ENCODE measurements at regions not wholly inside any gene's neighbourhood (a gene's known extent, or its start where the extent isn't known, plus 50 kb on each side); places are given as distances from the start of the nearest gene placed in this dataset.

DNA sequence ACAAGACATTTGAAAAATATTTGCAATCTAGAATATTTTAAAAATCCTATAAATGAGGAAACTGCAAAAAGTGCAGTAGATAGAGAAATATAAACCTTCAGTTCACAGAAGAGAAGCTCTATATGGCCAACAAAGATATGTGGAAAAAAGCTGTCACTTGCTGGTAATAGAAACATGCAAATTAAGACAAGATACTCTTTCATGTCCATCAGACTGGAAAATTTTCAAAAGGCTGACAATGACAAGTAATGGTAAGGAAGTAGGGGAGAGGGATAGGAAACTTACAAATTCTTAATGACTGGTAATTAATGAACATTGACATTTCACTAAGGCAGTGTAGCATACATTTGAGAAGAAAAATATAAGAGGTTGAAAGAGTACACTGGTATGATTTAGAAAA, 147.9 kb downstream of the MRPL39 start:
- H3K9me3 ChIP-seq: no peaks in the 10 kb centered on the region
- TF ChIP-seq, protein P1, sequence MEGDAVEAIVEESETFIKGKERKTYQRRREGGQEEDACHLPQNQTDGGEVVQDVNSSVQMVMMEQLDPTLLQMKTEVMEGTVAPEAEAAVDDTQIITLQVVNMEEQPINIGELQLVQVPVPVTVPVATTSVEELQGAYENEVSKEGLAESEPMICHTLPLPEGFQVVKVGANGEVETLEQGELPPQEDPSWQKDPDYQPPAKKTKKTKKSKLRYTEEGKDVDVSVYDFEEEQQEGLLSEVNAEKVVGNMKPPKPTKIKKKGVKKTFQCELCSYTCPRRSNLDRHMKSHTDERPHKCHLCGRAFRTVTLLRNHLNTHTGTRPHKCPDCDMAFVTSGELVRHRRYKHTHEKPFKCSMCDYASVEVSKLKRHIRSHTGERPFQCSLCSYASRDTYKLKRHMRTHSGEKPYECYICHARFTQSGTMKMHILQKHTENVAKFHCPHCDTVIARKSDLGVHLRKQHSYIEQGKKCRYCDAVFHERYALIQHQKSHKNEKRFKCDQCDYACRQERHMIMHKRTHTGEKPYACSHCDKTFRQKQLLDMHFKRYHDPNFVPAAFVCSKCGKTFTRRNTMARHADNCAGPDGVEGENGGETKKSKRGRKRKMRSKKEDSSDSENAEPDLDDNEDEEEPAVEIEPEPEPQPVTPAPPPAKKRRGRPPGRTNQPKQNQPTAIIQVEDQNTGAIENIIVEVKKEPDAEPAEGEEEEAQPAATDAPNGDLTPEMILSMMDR (IDR thresholded peaks at IDR 0.05): no peak
- H3K36me3 ChIP-seq: no peaks in the 10 kb centered on the region
- no peak overlapping the region for H3K27ac ChIP-seq
- no peak overlapping the region for H3K4me3 ChIP-seq
- DNase-seq: no peak
- H3K27me3 ChIP-seq: no peaks in the 10 kb centered on the region
- intact Hi-C loops (cut with DNase I): no loop called here
- H3K4me1 ChIP-seq: peaks cover 4 to 21% of the 10 kb centered on the region in 2 donors
- ATAC-seq: no peak

DNA sequence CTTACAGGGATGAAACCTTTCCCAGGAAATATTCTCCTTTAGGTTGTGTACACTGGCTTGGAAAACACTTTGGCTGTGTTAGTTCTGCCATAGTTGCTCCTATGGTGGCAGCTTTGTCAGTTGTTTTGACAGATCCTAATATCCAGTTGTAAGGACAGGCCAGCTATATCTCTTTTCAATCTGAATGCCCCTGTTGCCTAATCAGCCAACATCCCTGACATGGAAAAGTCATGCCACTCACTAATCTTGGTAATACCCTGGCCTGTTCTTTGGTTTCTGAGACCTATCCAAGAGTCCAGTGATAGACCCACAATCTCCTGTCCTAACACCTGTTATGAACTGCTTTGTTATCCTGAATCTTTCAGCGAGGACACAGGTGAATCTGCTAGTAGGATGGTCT, 148.8 kb downstream of the MRPL39 start:
- Histone ChIP-seq H3K36me3 (no peaks in the 10 kb centered on the region), H3K4me1 (peaks cover 4 to 21% of the 10 kb centered on the region in 2 donors), H3K9me3 (no peaks in the 10 kb centered on the region), H3K27me3 (no peaks in the 10 kb centered on the region), H3K27ac (no peak overlapping the region), H3K4me3 (no peak overlapping the region)
- no peak for DNase-seq
- intact Hi-C loops (cut with DNase I): no loop called here
- ATAC-seq: no peak
- TF ChIP-seq, protein P1 (IDR thresholded peaks at IDR 0.05): no peak

DNA sequence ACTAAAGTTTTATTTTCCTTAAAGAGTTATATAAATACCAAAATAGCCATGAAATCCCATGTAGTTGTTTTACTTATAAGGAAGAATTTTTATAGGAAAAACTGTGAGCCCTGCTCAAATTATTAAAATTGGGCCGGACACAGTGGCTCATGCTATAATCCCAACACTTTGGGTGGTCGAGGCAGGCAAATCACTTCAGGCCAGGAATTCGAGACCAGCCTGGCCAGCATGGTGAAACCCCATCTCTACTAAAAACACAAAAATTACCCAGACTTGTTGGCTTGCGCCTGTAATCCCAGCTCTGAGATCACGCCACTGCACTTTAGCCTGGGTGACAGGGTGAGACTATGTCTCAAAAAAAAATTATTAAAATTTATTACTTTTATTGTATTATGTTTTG, 149.3 kb downstream of the MRPL39 start:
- H3K27ac ChIP-seq: no peak overlapping the region
- H3K9me3 ChIP-seq: no peaks in the 10 kb centered on the region
- ATAC-seq (no peak), DNase-seq (no peak)
- H3K4me3 ChIP-seq: no peak overlapping the region
- no peaks in the 10 kb centered on the region for H3K36me3 ChIP-seq
- TF ChIP-seq, protein P1 (IDR thresholded peaks at IDR 0.05): no peak
- intact Hi-C loops (cut with DNase I): no loop called here
- no peaks in the 10 kb centered on the region for H3K27me3 ChIP-seq
- peaks cover 4 to 21% of the 10 kb centered on the region in 2 donors for H3K4me1 ChIP-seq

DNA sequence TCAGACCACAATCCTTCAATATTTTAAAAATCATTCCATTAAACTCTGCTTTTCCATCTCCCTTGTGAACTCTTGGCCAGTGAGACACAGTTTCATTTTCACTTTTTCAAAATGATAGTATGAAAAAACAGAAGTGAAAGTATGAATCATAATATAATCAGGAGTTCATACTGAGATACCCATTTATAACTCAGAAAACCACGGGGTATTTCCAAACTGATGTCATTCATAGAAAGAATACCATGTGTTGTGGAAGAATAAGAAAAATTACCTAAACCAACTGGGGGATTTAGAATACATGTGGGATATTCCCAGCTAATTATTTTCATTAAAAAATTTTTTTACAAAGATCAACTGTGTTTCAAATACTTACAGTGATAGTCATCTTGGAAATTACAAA, 149.9 kb downstream of the MRPL39 start:
- peak; percentile 82 for ATAC-seq
- no peaks in the 10 kb centered on the region for H3K27me3 ChIP-seq
- peaks cover 4 to 21% of the 10 kb centered on the region in 2 donors for H3K4me1 ChIP-seq
- TF ChIP-seq, protein P1 (IDR thresholded peaks at IDR 0.05): no peak
- peak overlapping the region; percentile 30 to 34 for H3K27ac ChIP-seq
- peak in 1 of 4 donors; percentile 12 for DNase-seq
- no peak overlapping the region for H3K4me3 ChIP-seq
- intact Hi-C loops (cut with DNase I): no loop called here
- no peaks in the 10 kb centered on the region for H3K9me3 ChIP-seq
- H3K36me3 ChIP-seq: no peaks in the 10 kb centered on the region

DNA sequence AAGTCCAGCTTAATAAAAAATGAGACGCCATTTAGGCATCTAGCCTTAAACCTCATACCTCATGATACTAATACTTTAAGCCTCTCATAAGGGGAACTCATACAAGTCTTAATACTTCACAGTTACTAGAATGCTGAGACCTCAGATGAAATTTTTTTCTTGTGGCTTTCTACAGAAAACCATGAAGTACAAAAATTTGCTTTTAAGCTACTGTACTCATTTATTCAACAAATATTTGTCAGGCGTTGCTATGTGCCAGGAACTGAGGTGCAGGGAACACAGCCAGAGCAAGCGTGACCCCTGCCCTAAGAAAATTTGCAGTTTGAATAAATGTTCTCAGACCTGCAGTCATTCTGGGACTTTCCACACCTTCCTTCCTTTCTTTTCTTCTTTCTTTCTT, 150.6 kb downstream of the MRPL39 start:
- Histone ChIP-seq H3K27ac (peak overlapping the region in 1 of 2 donors; percentile 30), H3K4me3 (no peak overlapping the region)

More for the DNA sequence above, 150.6 kb downstream of the MRPL39 start:
- Histone ChIP-seq H3K36me3 (no peaks in the 10 kb centered on the region), H3K27me3 (no peaks in the 10 kb centered on the region), H3K4me1 (peaks cover 4 to 21% of the 10 kb centered on the region in 2 donors), H3K9me3 (no peaks in the 10 kb centered on the region)
- TF ChIP-seq, protein P1 (IDR thresholded peaks at IDR 0.05): no peak
- intact Hi-C loops (cut with DNase I): no loop called here
- no peak for ATAC-seq
- no peak for DNase-seq
